GM21529 (cell line): ENCODE measurements at regions not wholly inside any gene's neighbourhood (a gene's known extent, or its start where the extent isn't known, plus 50 kb on each side); places are given as distances from the start of the nearest gene placed in this dataset.

Experiments used
- ATAC-seq: cut with Tn5 transposase; IDR thresholded peaks from one replicate; pipeline ENCODE4 v1.9.1; 2021; ENCODE audit not compliant: unreplicated experiment

- ATAC-seq = no peak
These were observed 190.9 kb upstream of the TUT7 start for GRCh38 chr9:86545090-86545489.

- ATAC-seq = no peak
These were observed 186.9 kb upstream of the TUT7 start for GRCh38 chr9:86541014-86541570.

- ATAC-seq = no peak
These were observed 181.3 kb upstream of the TUT7 start for GRCh38 chr9:86535406-86535915.

- ATAC-seq = no peak
These were observed 180.5 kb upstream of the TUT7 start for GRCh38 chr9:86534572-86535258.

GRCh38 chr9:86531971-86532640, 177.9 kb upstream of the TUT7 start:
- no peak for ATAC-seq

GRCh38 chr9:86531273-86531970, 177.2 kb upstream of the TUT7 start:
- ATAC-seq = no peak

- ATAC-seq = no peak
These were observed 175.5 kb upstream of the TUT7 start for GRCh38 chr9:86529496-86530275.

GRCh38 chr9:86526021-86526420, 171.8 kb upstream of the TUT7 start:
- ATAC-seq = no peak

GRCh38 chr9:86525182-86525581, 171.0 kb upstream of the TUT7 start:
- no peak for ATAC-seq

GRCh38 chr9:86521977-86522376, 167.8 kb upstream of the TUT7 start:
- ATAC-seq = no peak

GRCh38 chr9:86521322-86521721, 167.1 kb upstream of the TUT7 start:
- ATAC-seq = no peak

- no peak for ATAC-seq
These were observed 164.9 kb upstream of the TUT7 start for GRCh38 chr9:86519066-86519615.

GRCh38 chr9:86517475-86517874, 163.3 kb upstream of the TUT7 start:
- no peak for ATAC-seq

GRCh38 chr9:86516564-86516963, 162.4 kb upstream of the TUT7 start:
- ATAC-seq = no peak

GRCh38 chr9:86515221-86515620, 161.0 kb upstream of the TUT7 start:
- no peak for ATAC-seq

- no peak for ATAC-seq
These were observed 159.2 kb upstream of the TUT7 start for GRCh38 chr9:86513429-86513828.

- no peak for ATAC-seq
These were observed 158.7 kb upstream of the TUT7 start for GRCh38 chr9:86512929-86513328.

- ATAC-seq = no peak
These were observed 157.6 kb upstream of the TUT7 start for GRCh38 chr9:86511614-86512360.

- peak; percentile 73 for ATAC-seq
These were observed 154.1 kb upstream of the TUT7 start for GRCh38 chr9:86508208-86508903.
